ENCODE measurements at regions not wholly inside any gene's neighbourhood (a gene's known extent, or its start where the extent isn't known, plus 50 kb on each side); places are given as distances from the start of the nearest gene placed in this dataset.
"Not testable (repeated sequence)": the region's sequence is repeated elsewhere in the genome, so short reads cannot be mapped to it uniquely, and the experiment has no call there.

DNA sequence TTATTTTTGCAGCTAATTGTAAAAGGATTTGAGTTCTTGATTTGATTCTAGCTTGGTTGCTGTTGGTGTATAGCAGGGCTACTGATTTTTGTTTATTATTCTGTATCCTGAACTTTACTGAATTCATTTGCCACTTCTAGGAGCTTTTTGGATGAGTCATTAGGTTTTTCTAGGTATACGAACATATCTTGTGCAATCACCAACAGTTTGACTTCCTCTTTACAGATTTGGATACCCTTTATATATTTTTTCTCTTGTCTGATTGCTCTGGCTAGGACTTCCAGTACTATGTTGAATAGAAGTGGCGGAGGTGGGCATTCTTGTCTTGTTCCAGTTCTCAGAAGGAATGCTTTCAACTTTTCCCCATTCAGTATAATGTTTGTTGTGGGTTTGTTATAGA lies 210.8 kb downstream of the FGF10 start:
- no peak overlapping the region for H3K4me3 ChIP-seq (ENCODE audit: low read depth, low read length)
- no peak for DNase-seq (ENCODE audit: low read depth)
- TF ChIP-seq, protein P1, sequence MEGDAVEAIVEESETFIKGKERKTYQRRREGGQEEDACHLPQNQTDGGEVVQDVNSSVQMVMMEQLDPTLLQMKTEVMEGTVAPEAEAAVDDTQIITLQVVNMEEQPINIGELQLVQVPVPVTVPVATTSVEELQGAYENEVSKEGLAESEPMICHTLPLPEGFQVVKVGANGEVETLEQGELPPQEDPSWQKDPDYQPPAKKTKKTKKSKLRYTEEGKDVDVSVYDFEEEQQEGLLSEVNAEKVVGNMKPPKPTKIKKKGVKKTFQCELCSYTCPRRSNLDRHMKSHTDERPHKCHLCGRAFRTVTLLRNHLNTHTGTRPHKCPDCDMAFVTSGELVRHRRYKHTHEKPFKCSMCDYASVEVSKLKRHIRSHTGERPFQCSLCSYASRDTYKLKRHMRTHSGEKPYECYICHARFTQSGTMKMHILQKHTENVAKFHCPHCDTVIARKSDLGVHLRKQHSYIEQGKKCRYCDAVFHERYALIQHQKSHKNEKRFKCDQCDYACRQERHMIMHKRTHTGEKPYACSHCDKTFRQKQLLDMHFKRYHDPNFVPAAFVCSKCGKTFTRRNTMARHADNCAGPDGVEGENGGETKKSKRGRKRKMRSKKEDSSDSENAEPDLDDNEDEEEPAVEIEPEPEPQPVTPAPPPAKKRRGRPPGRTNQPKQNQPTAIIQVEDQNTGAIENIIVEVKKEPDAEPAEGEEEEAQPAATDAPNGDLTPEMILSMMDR (IDR thresholded peaks at IDR 0.05; ENCODE audit: control insufficient read depth, extremely low read depth, insufficient read depth), result no peak

DNA sequence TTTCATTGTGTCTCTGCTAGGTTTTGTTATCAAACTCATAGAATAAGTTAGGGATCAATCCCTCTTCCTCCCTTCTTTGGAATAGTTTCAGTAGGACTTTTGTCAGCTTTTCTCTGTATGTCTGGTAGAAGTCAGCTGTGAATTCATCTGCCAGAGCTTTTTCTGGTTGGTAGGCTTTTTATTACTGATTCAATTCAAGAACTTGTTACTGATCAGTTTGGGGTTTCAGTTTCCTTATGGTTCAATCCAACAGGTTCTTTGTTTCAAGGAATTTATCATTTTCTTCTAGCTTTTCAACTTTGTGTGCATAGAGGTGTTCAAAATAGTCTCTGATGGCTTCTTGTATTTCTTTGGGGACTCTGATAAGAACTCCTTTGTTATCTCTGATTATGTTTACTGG lies 221.7 kb downstream of the FGF10 start:
- H3K4me3 ChIP-seq (ENCODE audit: low read depth, low read length), result no peak overlapping the region
- no peak for DNase-seq (ENCODE audit: low read depth)
- TF ChIP-seq, protein P1 (IDR thresholded peaks at IDR 0.05; ENCODE audit: control insufficient read depth, extremely low read depth, insufficient read depth), result no peak

DNA sequence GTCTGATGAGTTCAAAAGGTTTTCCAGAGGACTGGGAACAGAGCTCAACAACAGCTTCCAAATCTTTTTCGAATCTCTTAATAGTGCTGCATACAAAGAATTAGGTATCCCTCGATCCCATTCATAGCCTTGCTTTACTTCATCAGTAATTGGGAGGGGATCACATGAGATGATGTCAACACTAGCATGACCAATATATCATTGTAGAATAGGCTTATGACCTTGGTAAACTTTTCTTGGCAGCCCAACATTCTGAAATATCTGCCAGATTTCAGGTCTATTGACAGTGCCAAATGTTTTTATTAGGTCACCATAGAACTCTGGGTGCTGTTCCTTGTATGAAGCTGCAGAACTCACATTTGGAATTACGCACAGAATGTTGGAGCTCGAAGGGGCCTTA lies 228.9 kb downstream of the FGF10 start:
- DNase-seq (ENCODE audit: low read depth), result no peak
- TF ChIP-seq, protein P1 (IDR thresholded peaks at IDR 0.05; ENCODE audit: control insufficient read depth, extremely low read depth, insufficient read depth), result no peak
- H3K4me3 ChIP-seq (ENCODE audit: low read depth, low read length), result no peak overlapping the region

DNA sequence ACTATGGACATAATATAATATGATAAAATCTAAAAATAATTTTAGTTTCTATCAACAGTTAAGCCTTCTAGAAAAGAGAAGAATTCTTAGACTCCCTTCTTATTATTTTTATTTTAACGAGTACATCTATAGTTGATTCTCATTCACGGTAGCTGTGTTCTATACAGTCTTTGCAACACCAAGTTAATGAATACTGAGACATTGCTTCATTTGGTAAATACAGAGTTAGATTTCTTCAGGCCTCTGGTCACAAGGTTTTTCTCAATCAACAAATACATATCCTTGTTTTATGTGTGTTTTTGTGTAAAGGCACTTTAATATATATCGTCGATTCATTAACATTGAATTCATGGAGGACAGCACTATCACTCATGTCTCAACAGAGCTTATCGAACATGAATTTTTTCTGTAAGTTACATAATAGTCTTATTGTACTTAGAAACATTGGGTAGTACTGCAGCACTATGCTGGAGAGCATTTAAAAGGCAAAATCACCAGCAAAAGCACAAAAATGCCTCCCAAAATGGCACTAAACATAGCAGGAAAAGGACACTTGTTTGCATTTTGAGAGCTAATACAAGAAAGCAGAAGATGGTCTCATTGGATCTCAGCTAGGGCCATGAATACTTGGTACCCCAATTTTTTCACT lies 239.0 kb downstream of the FGF10 start:
- TF ChIP-seq, protein P1 (IDR thresholded peaks at IDR 0.05; ENCODE audit: control insufficient read depth, extremely low read depth, insufficient read depth), result no peak
- no peak overlapping the region for H3K4me3 ChIP-seq (ENCODE audit: low read depth, low read length)
- no peak for DNase-seq (ENCODE audit: low read depth)

DNA sequence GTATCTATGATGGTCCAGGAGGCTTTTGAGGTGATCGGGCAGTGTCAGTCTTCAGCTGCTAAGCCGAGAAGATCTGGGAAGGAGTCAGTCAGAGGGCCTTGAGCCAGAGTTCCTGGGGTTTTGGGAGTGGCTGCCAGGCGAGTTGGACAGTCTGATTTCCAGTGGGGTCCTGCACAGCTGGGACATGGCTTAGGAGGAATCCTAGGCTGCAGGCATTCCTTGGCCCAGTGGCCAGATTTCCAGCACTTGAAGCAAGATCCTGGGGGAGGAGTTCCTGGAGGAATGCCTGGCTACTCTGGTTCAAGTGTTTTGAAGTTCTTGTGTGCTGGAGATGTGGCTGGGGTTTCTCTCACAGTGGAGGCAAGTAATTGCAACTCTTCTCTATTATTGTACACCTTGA lies 271.3 kb downstream of the FGF10 start:
- not testable (repeated sequence) for H3K4me3 ChIP-seq (ENCODE audit: low read depth, low read length); DNase-seq (ENCODE audit: low read depth)

DNA sequence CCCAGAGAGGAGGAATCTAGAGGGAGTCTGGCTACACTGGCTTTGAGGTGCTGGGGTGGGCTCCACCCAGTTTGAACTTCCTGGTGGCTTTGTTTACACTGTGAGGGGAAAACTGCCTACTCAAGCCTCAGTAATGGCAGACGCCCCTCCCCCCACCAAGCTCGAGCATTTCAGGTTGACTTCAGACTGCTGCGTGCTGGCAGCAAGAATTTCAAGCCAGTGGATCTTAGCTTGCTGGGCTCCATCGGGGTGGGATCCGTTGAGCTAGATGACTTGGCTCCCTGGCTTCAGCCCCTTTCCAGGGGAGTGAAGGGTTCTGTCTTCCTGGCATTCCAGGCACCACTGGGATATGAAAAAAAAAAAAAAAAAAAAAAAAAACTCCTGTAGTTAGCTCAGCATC lies 281.0 kb downstream of the FGF10 start:
- not testable (repeated sequence) for DNase-seq (ENCODE audit: low read depth); H3K4me3 ChIP-seq (ENCODE audit: low read depth, low read length)

DNA sequence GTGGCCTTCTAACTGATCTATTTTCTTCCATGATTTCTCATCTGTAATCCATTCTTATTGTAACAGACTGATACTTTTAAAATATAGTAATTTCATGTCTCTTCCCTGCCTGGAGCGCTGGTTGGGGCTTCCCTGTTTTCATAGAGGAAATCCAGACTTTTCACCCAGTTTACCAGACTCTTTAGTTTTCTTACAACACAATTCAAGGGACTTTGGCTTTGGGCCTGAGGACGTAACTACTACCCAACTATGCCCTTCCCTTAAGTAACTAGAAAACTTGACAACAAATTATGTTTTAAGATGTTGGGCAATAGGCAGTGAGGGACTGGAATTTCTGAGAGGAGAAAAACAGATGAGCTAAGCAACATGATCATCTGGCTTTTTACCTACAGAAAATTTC lies 289.6 kb downstream of the FGF10 start:
- DNase-seq (ENCODE audit: low read depth), result no peak
- TF ChIP-seq, protein P1 (IDR thresholded peaks at IDR 0.05; ENCODE audit: control insufficient read depth, extremely low read depth, insufficient read depth), result no peak
- H3K4me3 ChIP-seq (ENCODE audit: low read depth, low read length), result no peak overlapping the region

DNA sequence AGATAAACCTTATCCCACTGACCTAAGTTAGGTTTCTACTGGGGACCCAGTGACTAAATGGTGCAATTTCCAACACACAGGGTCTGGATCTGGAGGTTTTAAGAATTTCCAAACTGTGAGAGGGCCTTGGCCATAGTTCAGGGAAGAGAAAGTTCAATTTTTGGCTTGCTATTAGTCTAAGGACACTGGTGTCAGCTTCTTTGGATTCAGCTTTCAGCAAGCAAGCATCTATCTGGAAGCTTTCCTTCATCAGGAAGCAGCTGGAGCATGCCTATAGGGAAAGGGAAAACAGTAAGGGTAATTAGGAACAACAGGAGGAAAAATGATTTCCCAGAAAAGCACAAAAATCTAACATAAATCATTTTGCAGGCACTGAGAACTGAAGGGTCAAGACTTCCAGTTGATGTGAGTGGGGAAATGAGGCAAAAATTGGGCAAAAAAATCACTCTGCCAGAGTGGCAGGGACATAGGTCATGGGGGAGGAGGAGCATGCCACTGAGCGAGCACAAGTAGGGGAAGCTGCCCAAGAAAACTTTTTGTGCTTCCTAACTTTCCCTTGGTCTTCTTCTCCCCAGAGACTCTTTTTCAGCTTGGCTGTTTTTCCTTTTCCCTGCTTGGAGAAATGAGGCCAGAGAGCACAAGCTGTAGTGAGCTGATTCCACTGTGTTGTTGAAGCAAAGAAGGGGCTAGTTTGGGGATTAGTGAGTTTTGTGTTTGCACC lies 299.6 kb downstream of the FGF10 start:
- TF ChIP-seq, protein P1 (IDR thresholded peaks at IDR 0.05; ENCODE audit: control insufficient read depth, extremely low read depth, insufficient read depth), result no peak
- no peak overlapping the region for H3K4me3 ChIP-seq (ENCODE audit: low read depth, low read length)
- DNase-seq (ENCODE audit: low read depth), result no peak

All from LNCaP clone FGC (cell line).